ENCODE measurements at regions not wholly inside any gene's neighbourhood (a gene's known extent, or its start where the extent isn't known, plus 50 kb on each side); places are given as distances from the start of the nearest gene placed in this dataset.

GRCh38 chr2:103430191-103430590, 668.4 kb downstream of the TMEM182 start:
- Mint-ChIP-seq H3K27ac (no peak overlapping the region), H3K9me3 (no peaks in the 10 kb centered on the region), H3K4me3 (no peak overlapping the region), H3K4me1 (ENCODE audit: low read depth) (no peaks in the 10 kb centered on the region), H3K36me3 (ENCODE audit: low read depth) (no peaks in the 10 kb centered on the region), H3K27me3 (ENCODE audit: insufficient read depth) (no peaks in the 10 kb centered on the region)
- intact Hi-C loops (cut with micrococcal nuclease): no loop called here
- DNase-seq (ENCODE audit: low spot score): no peak

DNA sequence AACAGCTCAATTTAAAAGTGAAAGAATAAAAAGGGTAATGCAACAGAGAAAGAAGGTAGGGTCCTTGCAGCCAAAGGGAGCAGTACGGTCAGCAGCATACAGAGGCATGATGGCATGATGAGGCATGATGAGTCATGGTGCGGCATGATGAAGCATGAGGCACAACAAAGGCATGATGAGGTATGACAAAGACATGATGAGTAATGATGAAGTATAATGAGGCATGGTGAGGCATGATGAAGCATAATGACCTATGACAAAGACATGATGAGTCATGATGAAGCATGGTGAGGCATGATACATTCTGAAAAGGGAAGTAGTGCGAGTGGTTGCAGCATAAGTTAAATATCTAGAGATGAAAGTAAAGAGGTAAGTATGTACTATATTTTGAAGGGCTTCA, 673.2 kb downstream of the TMEM182 start:
- DNase-seq (ENCODE audit: low spot score): no peak
- Mint-ChIP-seq H3K4me3 (no peak overlapping the region), H3K27me3 (ENCODE audit: insufficient read depth) (no peaks in the 10 kb centered on the region), H3K27ac (no peak overlapping the region), H3K4me1 (ENCODE audit: low read depth) (no peaks in the 10 kb centered on the region), H3K36me3 (ENCODE audit: low read depth) (no peaks in the 10 kb centered on the region), H3K9me3 (no peaks in the 10 kb centered on the region)
- intact Hi-C loops (cut with micrococcal nuclease): no loop called here

DNA sequence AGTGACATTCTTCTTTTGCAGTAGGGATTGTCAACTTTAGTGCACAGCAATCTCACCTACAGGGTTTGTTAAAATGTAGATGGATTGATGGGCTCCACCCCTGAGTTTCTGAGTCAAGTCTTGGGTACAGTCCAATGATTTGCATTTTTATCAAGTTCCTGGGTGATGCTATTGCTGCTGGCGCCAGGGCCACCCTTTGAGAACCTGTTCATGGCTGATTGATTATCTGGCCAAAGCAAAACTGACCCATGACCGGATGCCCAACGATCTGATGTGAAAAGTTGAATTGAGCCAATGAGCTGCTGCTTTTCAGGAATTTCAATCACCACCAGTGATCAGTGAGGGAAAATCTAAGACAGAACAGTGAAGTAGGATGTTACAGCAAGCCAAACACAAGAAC, 675.3 kb downstream of the TMEM182 start:
- intact Hi-C loops (cut with micrococcal nuclease): no loop called here
- Mint-ChIP-seq H3K4me1 (ENCODE audit: low read depth) (no peaks in the 10 kb centered on the region), H3K4me3 (no peak overlapping the region), H3K27me3 (ENCODE audit: insufficient read depth) (no peaks in the 10 kb centered on the region), H3K27ac (no peak overlapping the region), H3K9me3 (no peaks in the 10 kb centered on the region), H3K36me3 (ENCODE audit: low read depth) (no peaks in the 10 kb centered on the region)
- DNase-seq (ENCODE audit: low spot score): no peak

DNA sequence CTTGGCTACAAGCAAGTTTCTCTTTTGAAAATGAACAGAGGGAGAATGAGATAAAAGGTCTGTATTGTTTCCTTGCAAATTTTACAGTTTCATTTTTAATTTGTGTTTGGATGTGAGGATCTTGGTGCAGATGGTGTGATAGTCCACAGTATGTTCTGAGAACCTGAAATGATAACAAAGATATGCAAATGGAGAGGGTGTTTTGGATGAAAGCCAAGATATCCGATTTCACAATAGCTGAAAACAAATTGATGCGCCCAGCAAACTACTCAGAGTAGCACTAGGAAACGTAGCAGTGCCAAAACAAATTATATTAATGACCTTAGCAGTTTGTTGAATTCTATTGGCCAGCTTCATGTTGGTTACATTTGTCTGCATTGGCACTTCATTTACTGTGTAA, 683.5 kb downstream of the TMEM182 start:
- no peaks in the 10 kb centered on the region for H3K36me3 Mint-ChIP-seq (ENCODE audit: low read depth)
- no peak for DNase-seq (ENCODE audit: low spot score)
- H3K4me1 Mint-ChIP-seq (ENCODE audit: low read depth): no peaks in the 10 kb centered on the region
- H3K9me3 Mint-ChIP-seq: no peaks in the 10 kb centered on the region
- H3K27me3 Mint-ChIP-seq (ENCODE audit: insufficient read depth): no peaks in the 10 kb centered on the region
- intact Hi-C loops (cut with micrococcal nuclease): no loop called here
- no peak overlapping the region for H3K4me3 Mint-ChIP-seq
- no peak overlapping the region for H3K27ac Mint-ChIP-seq

- no peaks in the 10 kb centered on the region for H3K4me1 Mint-ChIP-seq (ENCODE audit: low read depth)
- peaks cover 7% of the 10 kb centered on the region for H3K9me3 Mint-ChIP-seq
- no peak overlapping the region for H3K27ac Mint-ChIP-seq
- H3K27me3 Mint-ChIP-seq (ENCODE audit: insufficient read depth): no peaks in the 10 kb centered on the region
- H3K4me3 Mint-ChIP-seq: no peak overlapping the region
- no peak for DNase-seq (ENCODE audit: low spot score)
- intact Hi-C loops (cut with micrococcal nuclease): no loop called here
- H3K36me3 Mint-ChIP-seq (ENCODE audit: low read depth): no peaks in the 10 kb centered on the region
These were observed 686.7 kb downstream of the TMEM182 start for GRCh38 chr2:103448495-103448894.

- Mint-ChIP-seq H3K27ac (no peak overlapping the region), H3K36me3 (ENCODE audit: low read depth) (no peaks in the 10 kb centered on the region), H3K4me3 (no peak overlapping the region), H3K27me3 (ENCODE audit: insufficient read depth) (no peaks in the 10 kb centered on the region), H3K9me3 (peaks cover 7% of the 10 kb centered on the region), H3K4me1 (ENCODE audit: low read depth) (no peaks in the 10 kb centered on the region)
- no peak for DNase-seq (ENCODE audit: low spot score)
- intact Hi-C loops (cut with micrococcal nuclease): no loop called here
These were observed 689.5 kb downstream of the TMEM182 start for GRCh38 chr2:103451283-103451682.

DNA sequence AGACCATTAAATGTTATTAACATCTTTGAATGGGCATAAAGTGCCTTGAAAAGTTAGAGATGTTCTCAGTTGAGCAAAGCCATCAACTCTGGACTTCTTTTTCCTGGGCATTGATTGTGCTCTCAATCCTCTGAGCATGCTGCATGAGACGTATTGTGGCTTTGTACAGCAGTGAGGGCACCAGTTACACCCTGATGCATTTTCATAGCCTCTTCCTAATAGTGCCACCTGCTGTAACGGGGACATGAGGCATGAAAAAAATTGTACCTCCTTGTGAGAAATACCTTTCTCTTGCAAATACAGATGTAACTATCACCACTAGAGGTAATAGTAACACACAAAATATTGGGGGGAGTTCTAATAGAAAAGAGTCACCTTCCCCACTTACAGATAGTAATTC, 697.5 kb downstream of the TMEM182 start:
- intact Hi-C loops (cut with micrococcal nuclease): no loop called here
- Mint-ChIP-seq H3K27ac (no peak overlapping the region), H3K4me1 (ENCODE audit: low read depth) (no peaks in the 10 kb centered on the region), H3K36me3 (ENCODE audit: low read depth) (no peaks in the 10 kb centered on the region), H3K4me3 (no peak overlapping the region), H3K27me3 (ENCODE audit: insufficient read depth) (no peaks in the 10 kb centered on the region), H3K9me3 (no peaks in the 10 kb centered on the region)
- no peak for DNase-seq (ENCODE audit: low spot score)

DNA sequence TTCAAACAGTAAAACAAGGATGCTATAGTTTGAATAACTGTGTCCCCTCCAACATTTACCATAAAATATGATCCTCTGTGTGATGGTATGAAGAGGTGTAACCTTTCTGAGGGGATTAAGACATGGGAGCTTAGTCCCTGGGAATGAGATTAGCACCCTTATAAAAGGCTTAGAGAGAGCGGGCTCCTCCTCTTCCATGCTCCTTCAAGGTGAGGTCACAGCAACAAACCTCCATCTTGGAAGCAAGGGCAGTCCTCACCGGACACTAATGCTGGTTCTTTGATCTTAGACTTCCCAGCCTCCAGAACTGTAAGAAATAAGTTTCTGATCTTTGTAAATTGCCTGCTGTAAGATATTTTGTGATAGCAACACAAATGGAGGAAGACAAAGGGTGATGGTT, 700.3 kb downstream of the TMEM182 start:
- DNase-seq (ENCODE audit: low spot score): no peak
- no peaks in the 10 kb centered on the region for H3K4me1 Mint-ChIP-seq (ENCODE audit: low read depth)
- no peaks in the 10 kb centered on the region for H3K36me3 Mint-ChIP-seq (ENCODE audit: low read depth)
- no peak overlapping the region for H3K4me3 Mint-ChIP-seq
- H3K27ac Mint-ChIP-seq: no peak overlapping the region
- H3K27me3 Mint-ChIP-seq (ENCODE audit: insufficient read depth): no peaks in the 10 kb centered on the region
- peaks cover 3% of the 10 kb centered on the region for H3K9me3 Mint-ChIP-seq
- intact Hi-C loops (cut with micrococcal nuclease): no loop called here

DNA sequence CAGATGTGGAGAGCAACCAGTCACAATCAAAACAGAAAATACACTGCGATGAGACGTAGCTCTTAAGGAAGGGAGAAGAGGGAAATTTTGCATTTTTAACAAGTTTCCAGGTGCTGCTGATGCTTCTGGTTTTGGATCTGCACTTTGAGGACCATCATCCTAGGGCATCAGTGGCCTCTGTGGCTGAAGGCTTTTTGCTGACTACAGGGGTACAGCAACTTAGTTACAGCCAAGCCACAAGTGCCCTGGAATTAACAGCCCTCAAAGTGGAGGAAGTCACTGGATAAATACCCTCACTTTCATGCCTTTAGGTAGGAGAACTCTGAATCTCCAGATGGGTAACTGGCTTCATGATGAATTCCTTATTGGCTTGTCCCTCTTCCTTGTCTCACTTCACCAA, 700.9 kb downstream of the TMEM182 start:
- Mint-ChIP-seq H3K36me3 (ENCODE audit: low read depth) (no peaks in the 10 kb centered on the region), H3K27ac (no peak overlapping the region), H3K9me3 (peaks cover 3% of the 10 kb centered on the region), H3K27me3 (ENCODE audit: insufficient read depth) (no peaks in the 10 kb centered on the region), H3K4me1 (ENCODE audit: low read depth) (no peaks in the 10 kb centered on the region), H3K4me3 (no peak overlapping the region)
- DNase-seq (ENCODE audit: low spot score): no peak
- intact Hi-C loops (cut with micrococcal nuclease): no loop called here

DNA sequence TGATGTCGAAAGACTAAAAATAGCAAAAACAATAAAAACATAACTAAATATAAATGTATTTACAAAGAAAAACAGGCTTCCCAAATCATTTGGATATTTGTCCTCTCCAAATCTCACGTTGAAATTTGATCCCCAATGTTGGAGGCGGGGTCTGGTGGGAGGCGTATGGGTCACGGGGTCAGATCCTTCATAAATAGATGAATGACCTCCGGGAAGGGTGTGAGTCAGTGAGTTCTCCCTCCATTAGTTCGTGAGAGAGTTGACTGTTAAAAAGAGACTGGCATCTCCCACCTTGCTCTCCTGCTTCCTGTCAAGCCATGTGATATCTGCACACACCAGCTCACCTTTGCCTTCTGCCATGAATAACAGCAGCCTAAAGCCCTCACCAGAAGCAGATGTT, 703.0 kb downstream of the TMEM182 start:
- no peak overlapping the region for H3K27ac Mint-ChIP-seq
- no peaks in the 10 kb centered on the region for H3K4me1 Mint-ChIP-seq (ENCODE audit: low read depth)
- no peak for DNase-seq (ENCODE audit: low spot score)
- H3K27me3 Mint-ChIP-seq (ENCODE audit: insufficient read depth): no peaks in the 10 kb centered on the region
- no peaks in the 10 kb centered on the region for H3K36me3 Mint-ChIP-seq (ENCODE audit: low read depth)
- no peak overlapping the region for H3K4me3 Mint-ChIP-seq
- intact Hi-C loops (cut with micrococcal nuclease): no loop called here
- H3K9me3 Mint-ChIP-seq: peaks cover 9% of the 10 kb centered on the region

DNA sequence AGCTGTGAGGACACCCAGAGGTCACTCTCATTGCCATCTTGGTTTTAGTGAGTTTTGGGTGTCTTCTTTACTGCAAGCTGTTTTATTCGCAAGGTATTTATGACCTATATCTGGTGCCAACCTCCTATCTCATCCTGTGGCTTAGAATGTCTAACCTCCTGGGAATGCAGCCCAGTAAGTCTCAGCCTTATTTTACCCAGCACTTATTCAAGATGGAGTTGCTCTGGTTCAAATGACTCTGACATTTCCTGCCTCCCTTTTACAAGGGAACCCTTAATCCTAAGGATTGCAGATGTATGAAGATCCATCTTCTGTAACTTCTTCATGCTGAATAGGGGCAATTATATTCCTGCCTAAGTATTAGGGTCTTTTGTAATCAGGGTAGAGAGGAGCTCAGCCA, 708.0 kb downstream of the TMEM182 start:
- peaks cover 13% of the 10 kb centered on the region for H3K9me3 Mint-ChIP-seq
- H3K4me3 Mint-ChIP-seq: no peak overlapping the region
- no peaks in the 10 kb centered on the region for H3K4me1 Mint-ChIP-seq (ENCODE audit: low read depth)
- no peaks in the 10 kb centered on the region for H3K36me3 Mint-ChIP-seq (ENCODE audit: low read depth)
- DNase-seq (ENCODE audit: low spot score): no peak
- intact Hi-C loops (cut with micrococcal nuclease): no loop called here
- no peak overlapping the region for H3K27ac Mint-ChIP-seq
- no peaks in the 10 kb centered on the region for H3K27me3 Mint-ChIP-seq (ENCODE audit: insufficient read depth)

- Mint-ChIP-seq H3K27ac (no peak overlapping the region), H3K36me3 (ENCODE audit: low read depth) (no peaks in the 10 kb centered on the region), H3K4me3 (no peak overlapping the region), H3K4me1 (ENCODE audit: low read depth) (no peaks in the 10 kb centered on the region), H3K9me3 (peaks cover 8% of the 10 kb centered on the region), H3K27me3 (ENCODE audit: insufficient read depth) (no peaks in the 10 kb centered on the region)
- no peak for DNase-seq (ENCODE audit: low spot score)
- intact Hi-C loops (cut with micrococcal nuclease): no loop called here
These were observed 723.1 kb downstream of the TMEM182 start for GRCh38 chr2:103484906-103485305.

GRCh38 chr2:103496850-103497249, 735.0 kb downstream of the TMEM182 start:
- Mint-ChIP-seq H3K36me3 (ENCODE audit: low read depth) (no peaks in the 10 kb centered on the region), H3K27ac (no peak overlapping the region), H3K27me3 (ENCODE audit: insufficient read depth) (no peaks in the 10 kb centered on the region), H3K4me3 (no peak overlapping the region), H3K9me3 (peaks cover 11% of the 10 kb centered on the region), H3K4me1 (ENCODE audit: low read depth) (no peaks in the 10 kb centered on the region)
- DNase-seq (ENCODE audit: low spot score): no peak
- intact Hi-C loops (cut with micrococcal nuclease): no loop called here

GRCh38 chr2:103506812-103507211, 745.0 kb downstream of the TMEM182 start:
- intact Hi-C loops (cut with micrococcal nuclease): no loop called here
- DNase-seq (ENCODE audit: low spot score): no peak
- no peak overlapping the region for H3K4me3 Mint-ChIP-seq
- H3K36me3 Mint-ChIP-seq (ENCODE audit: low read depth): no peaks in the 10 kb centered on the region
- H3K4me1 Mint-ChIP-seq (ENCODE audit: low read depth): no peaks in the 10 kb centered on the region
- H3K9me3 Mint-ChIP-seq: peaks cover 3% of the 10 kb centered on the region
- no peaks in the 10 kb centered on the region for H3K27me3 Mint-ChIP-seq (ENCODE audit: insufficient read depth)
- no peak overlapping the region for H3K27ac Mint-ChIP-seq

Measured in activated T-helper 1 cell treated with anti-CD3 and anti-CD28 coated beads, Interleukin-12 subunit alpha, Interleukin-12 subunit beta, Interleukin-2, Interleukin-4 antibody, amounts not matched to agents 30 ng/mL and 10 ng/mL and 1 ng/mL, durations not matched to agents 14 hours and 24 hours and 36 hours (primary cell).